Subcutaneous abdominal adipose tissue (tissue), 5 donors: ENCODE measurements at regions not wholly inside any gene's neighbourhood (a gene's known extent, or its start where the extent isn't known, plus 50 kb on each side); places are given as distances from the start of the nearest gene placed in this dataset.

Source experiments
- H3K27ac ChIP-seq: one replicate; pipeline ENCODE4 v1.7.0; 2013; ENCODE audit warnings: low read depth, mild to moderate bottlenecking, inconsistent platforms, low read length, moderate library complexity
- H3K27me3 ChIP-seq, 5 donors: one replicate each; pipeline ENCODE4 v1.7.0; 2013; ENCODE audit warnings: low read length in 5 of 5, inconsistent platforms in 1 of 5; ENCODE audit not compliant: control insufficient read depth in 5 of 5, insufficient read depth in 4 of 5
- H3K36me3 ChIP-seq, 5 donors: one replicate each; pipeline ENCODE4 v1.7.0; 2013; ENCODE audit warnings: low read length in 5 of 5; ENCODE audit not compliant: control insufficient read depth in 5 of 5, insufficient read depth in 5 of 5
- H3K4me1 ChIP-seq, 5 donors: one replicate each; pipeline ENCODE4 v1.7.0; 2013; ENCODE audit warnings: low read length in 5 of 5, mild to moderate bottlenecking in 3 of 5, moderate library complexity in 1 of 5; ENCODE audit not compliant: control insufficient read depth in 5 of 5, insufficient read depth in 5 of 5
- H3K4me3 ChIP-seq, 5 donors: one replicate each; pipeline ENCODE4 v1.7.0; 2013; ENCODE audit warnings: low read length in 5 of 5, low read depth in 1 of 5
- H3K9ac ChIP-seq, 5 donors: one replicate each; pipeline ENCODE4 v1.7.0; 2013; ENCODE audit warnings: low read length in 5 of 5, mild to moderate bottlenecking in 4 of 5, moderate library complexity in 3 of 5
- H3K9me3 ChIP-seq, 5 donors: one replicate each; pipeline ENCODE4 v1.7.0; 2013; ENCODE audit warnings: low read length in 5 of 5; ENCODE audit not compliant: control insufficient read depth in 5 of 5
- donor health status: healthy.
- donor health status: healthy.
- donor health status: healthy.
- donor health status: healthy.
- donor health status: healthy.

- H3K4me3 ChIP-seq: no peak overlapping the region
- H3K27me3 ChIP-seq: no peaks in the 10 kb centered on the region
- H3K9me3 ChIP-seq: no peaks in the 10 kb centered on the region
- no peaks in the 10 kb centered on the region for H3K4me1 ChIP-seq
- H3K36me3 ChIP-seq: no peaks in the 10 kb centered on the region
- no peak overlapping the region for H3K9ac ChIP-seq
- no peak overlapping the region for H3K27ac ChIP-seq
These were observed 1415.6 kb upstream of the ATXN8OS start for GRCh38 chr13:68692049-68692448.

- Histone ChIP-seq H3K9me3 (no peaks in the 10 kb centered on the region), H3K27ac (no peak overlapping the region), H3K9ac (no peak overlapping the region), H3K27me3 (no peaks in the 10 kb centered on the region), H3K4me3 (no peak overlapping the region), H3K36me3 (no peaks in the 10 kb centered on the region), H3K4me1 (no peaks in the 10 kb centered on the region)
These were observed 1417.1 kb upstream of the ATXN8OS start for GRCh38 chr13:68690567-68690966.

- H3K9ac ChIP-seq: no peak overlapping the region
- peaks cover 0 to 2% (median 0%) of the 10 kb centered on the region in 5 donors for H3K4me1 ChIP-seq
- H3K4me3 ChIP-seq: no peak overlapping the region
- H3K27me3 ChIP-seq: no peaks in the 10 kb centered on the region
- no peak overlapping the region for H3K27ac ChIP-seq
- no peaks in the 10 kb centered on the region for H3K36me3 ChIP-seq
- H3K9me3 ChIP-seq: no peaks in the 10 kb centered on the region
These were observed 1431.0 kb upstream of the ATXN8OS start for GRCh38 chr13:68676513-68677115.

GRCh38 chr13:68675209-68675608, 1432.4 kb upstream of the ATXN8OS start:
- Histone ChIP-seq H3K9ac (no peak overlapping the region), H3K27me3 (no peaks in the 10 kb centered on the region)

GRCh38 chr13:68667863-68668262, 1437.7 kb upstream of the PCDH9 start:
- Histone ChIP-seq H3K4me1 (no peaks in the 10 kb centered on the region), H3K27ac (no peak overlapping the region), H3K9me3 (no peaks in the 10 kb centered on the region), H3K9ac (no peak overlapping the region), H3K27me3 (no peaks in the 10 kb centered on the region), H3K4me3 (no peak overlapping the region), H3K36me3 (no peaks in the 10 kb centered on the region)

More at GRCh38 chr13:68675209-68675608, 1432.4 kb upstream of the ATXN8OS start:
- peaks cover 0 to 2% (median 0%) of the 10 kb centered on the region in 5 donors for H3K4me1 ChIP-seq
- no peak overlapping the region for H3K4me3 ChIP-seq
- no peaks in the 10 kb centered on the region for H3K36me3 ChIP-seq
- H3K27ac ChIP-seq: no peak overlapping the region
- no peaks in the 10 kb centered on the region for H3K9me3 ChIP-seq

GRCh38 chr13:68666774-68667397, 1436.8 kb upstream of the PCDH9 start:
- Histone ChIP-seq H3K9me3 (no peaks in the 10 kb centered on the region), H3K27me3 (no peaks in the 10 kb centered on the region), H3K4me1 (no peaks in the 10 kb centered on the region), H3K27ac (no peak overlapping the region), H3K9ac (no peak overlapping the region), H3K4me3 (no peak overlapping the region), H3K36me3 (no peaks in the 10 kb centered on the region)

GRCh38 chr13:68645814-68646213, 1415.7 kb upstream of the PCDH9 start:
- Histone ChIP-seq H3K9me3 (no peaks in the 10 kb centered on the region), H3K36me3 (no peaks in the 10 kb centered on the region), H3K27ac (no peak overlapping the region), H3K4me1 (no peaks in the 10 kb centered on the region), H3K4me3 (no peak overlapping the region), H3K27me3 (no peaks in the 10 kb centered on the region), H3K9ac (no peak overlapping the region)

- no peaks in the 10 kb centered on the region for H3K9me3 ChIP-seq
- no peaks in the 10 kb centered on the region for H3K27me3 ChIP-seq
- H3K4me1 ChIP-seq: no peaks in the 10 kb centered on the region
- no peaks in the 10 kb centered on the region for H3K36me3 ChIP-seq
- H3K9ac ChIP-seq: no peak overlapping the region
- no peak overlapping the region for H3K27ac ChIP-seq
- no peak overlapping the region for H3K4me3 ChIP-seq
These were observed 1414.5 kb upstream of the PCDH9 start for GRCh38 chr13:68644611-68645010.

- no peaks in the 10 kb centered on the region for H3K27me3 ChIP-seq
- H3K9me3 ChIP-seq: no peaks in the 10 kb centered on the region
- H3K27ac ChIP-seq: no peak overlapping the region
- no peak overlapping the region for H3K4me3 ChIP-seq
- no peaks in the 10 kb centered on the region for H3K4me1 ChIP-seq
- no peak overlapping the region for H3K9ac ChIP-seq
- no peaks in the 10 kb centered on the region for H3K36me3 ChIP-seq
These were observed 1406.6 kb upstream of the PCDH9 start for GRCh38 chr13:68636784-68637183.

GRCh38 chr13:68628994-68629393, 1398.9 kb upstream of the PCDH9 start:
- Histone ChIP-seq H3K27ac (no peak overlapping the region), H3K9ac (no peak overlapping the region), H3K4me3 (no peak overlapping the region), H3K9me3 (no peaks in the 10 kb centered on the region), H3K4me1 (no peaks in the 10 kb centered on the region), H3K36me3 (no peaks in the 10 kb centered on the region), H3K27me3 (no peaks in the 10 kb centered on the region)
